ENCODE measurements at regions not wholly inside any gene's neighbourhood (a gene's known extent, or its start where the extent isn't known, plus 50 kb on each side); places are given as distances from the start of the nearest gene placed in this dataset.
"Not testable (repeated sequence)": the region's sequence is repeated elsewhere in the genome, so short reads cannot be mapped to it uniquely, and the experiment has no call there.

- H3K4me3 ChIP-seq (IDR thresholded peaks at IDR 0.05; ENCODE audit: insufficient read depth, low read depth, low read length): no peak overlapping the region
- H3K4me2 ChIP-seq: no peak overlapping the region
- H3K79me2 ChIP-seq (ENCODE audit: insufficient read depth, low read depth): no peaks in the 10 kb centered on the region
Measured at GRCh38 chr7:131626643-131627042, 70.2 kb upstream of the PODXL start.

GRCh38 chr7:131625817-131626372 lies 69.5 kb upstream of the PODXL start:
- no peaks in the 10 kb centered on the region for H3K36me3 ChIP-seq (ENCODE audit: insufficient read depth)
- no peak overlapping the region for H3K4me2 ChIP-seq
- H3K79me2 ChIP-seq (ENCODE audit: insufficient read depth, low read depth): no peaks in the 10 kb centered on the region
- H3K9ac ChIP-seq: no peak overlapping the region
- H4K20me1 ChIP-seq (ENCODE audit: insufficient read depth): no peaks in the 10 kb centered on the region
- no peak overlapping the region for H3K4me3 ChIP-seq (IDR thresholded peaks at IDR 0.05; ENCODE audit: insufficient read depth, low read depth, low read length)
- H2AFZ ChIP-seq (ENCODE audit: low read depth): no peak overlapping the region
- H3K27me3 ChIP-seq (ENCODE audit: insufficient read depth, low read depth): no peaks in the 10 kb centered on the region
- TF ChIP-seq CTCF (conservative IDR thresholded peaks at IDR 0.05; ENCODE audit: low read depth, low read length): no peak
- H3K27ac ChIP-seq: no peak overlapping the region
- H3K4me1 ChIP-seq (ENCODE audit: low read depth, poor library complexity, severe bottlenecking): no peaks in the 10 kb centered on the region

More at GRCh38 chr7:131626643-131627042, 70.2 kb upstream of the PODXL start:
- Histone ChIP-seq H3K9ac (no peak overlapping the region), H3K27ac (no peak overlapping the region), H3K36me3 (ENCODE audit: insufficient read depth) (no peaks in the 10 kb centered on the region), H3K4me1 (ENCODE audit: low read depth, poor library complexity, severe bottlenecking) (no peaks in the 10 kb centered on the region), H4K20me1 (ENCODE audit: insufficient read depth) (no peaks in the 10 kb centered on the region), H2AFZ (ENCODE audit: low read depth) (no peak overlapping the region), H3K27me3 (ENCODE audit: insufficient read depth, low read depth) (no peaks in the 10 kb centered on the region)
- no peak for TF ChIP-seq CTCF (conservative IDR thresholded peaks at IDR 0.05; ENCODE audit: low read depth, low read length)

DNA sequence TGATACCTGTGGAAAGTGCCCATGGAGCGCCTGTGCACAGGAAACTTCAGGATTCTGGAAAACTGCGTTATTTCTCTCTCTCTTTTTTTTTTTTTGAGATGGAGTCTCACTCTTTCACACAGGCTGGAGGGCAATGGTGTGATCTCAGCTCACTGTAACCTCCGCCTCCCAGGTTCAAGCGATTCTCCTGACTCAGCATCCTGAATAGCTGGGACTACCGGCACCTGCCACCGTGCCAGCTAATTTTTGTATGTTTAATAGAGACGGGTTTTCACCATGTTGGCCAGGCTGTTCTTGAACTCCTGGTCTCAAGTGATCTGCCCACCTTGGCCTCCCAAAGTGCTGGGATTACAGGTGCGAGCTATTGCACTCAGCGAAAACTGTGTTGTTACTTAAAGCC lies 68.9 kb upstream of the PODXL start:
- not testable (repeated sequence) for H3K27me3 ChIP-seq (ENCODE audit: insufficient read depth, low read depth); H3K79me2 ChIP-seq (ENCODE audit: insufficient read depth, low read depth); H3K4me1 ChIP-seq (ENCODE audit: low read depth, poor library complexity, severe bottlenecking); H3K27ac ChIP-seq; H3K9ac ChIP-seq; H3K4me2 ChIP-seq; H2AFZ ChIP-seq (ENCODE audit: low read depth); H3K4me3 ChIP-seq (IDR thresholded peaks at IDR 0.05; ENCODE audit: insufficient read depth, low read depth, low read length); H3K36me3 ChIP-seq (ENCODE audit: insufficient read depth); H4K20me1 ChIP-seq (ENCODE audit: insufficient read depth)

DNA sequence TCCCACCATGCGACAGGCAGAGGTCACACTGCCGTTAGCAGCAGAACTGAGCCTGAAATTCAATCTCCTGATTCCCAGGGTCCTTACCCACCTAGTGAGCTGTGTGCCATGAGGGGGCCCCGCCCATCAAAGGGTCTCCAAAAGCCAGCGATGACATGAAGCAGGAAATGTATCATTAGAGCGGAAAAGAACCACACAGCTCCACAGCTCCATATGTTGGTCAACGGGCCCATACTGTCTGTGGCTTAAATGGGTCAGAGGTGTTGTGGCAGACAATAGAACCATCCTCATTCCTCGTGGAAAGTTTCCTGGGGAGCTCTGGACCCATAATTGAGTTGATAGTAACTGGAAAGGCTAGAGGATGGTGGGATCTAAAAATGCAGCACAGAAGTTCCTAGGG lies 68.1 kb upstream of the PODXL start:
- Histone ChIP-seq H3K9ac (no peak overlapping the region), H2AFZ (ENCODE audit: low read depth) (no peak overlapping the region), H4K20me1 (ENCODE audit: insufficient read depth) (no peaks in the 10 kb centered on the region), H3K27ac (no peak overlapping the region), H3K4me1 (ENCODE audit: low read depth, poor library complexity, severe bottlenecking) (no peaks in the 10 kb centered on the region), H3K4me3 (IDR thresholded peaks at IDR 0.05; ENCODE audit: insufficient read depth, low read depth, low read length) (no peak overlapping the region), H3K36me3 (ENCODE audit: insufficient read depth) (no peaks in the 10 kb centered on the region), H3K79me2 (ENCODE audit: insufficient read depth, low read depth) (no peaks in the 10 kb centered on the region), H3K27me3 (ENCODE audit: insufficient read depth, low read depth) (no peaks in the 10 kb centered on the region), H3K4me2 (no peak overlapping the region)
- TF ChIP-seq CTCF (conservative IDR thresholded peaks at IDR 0.05; ENCODE audit: low read depth, low read length): no peak

DNA sequence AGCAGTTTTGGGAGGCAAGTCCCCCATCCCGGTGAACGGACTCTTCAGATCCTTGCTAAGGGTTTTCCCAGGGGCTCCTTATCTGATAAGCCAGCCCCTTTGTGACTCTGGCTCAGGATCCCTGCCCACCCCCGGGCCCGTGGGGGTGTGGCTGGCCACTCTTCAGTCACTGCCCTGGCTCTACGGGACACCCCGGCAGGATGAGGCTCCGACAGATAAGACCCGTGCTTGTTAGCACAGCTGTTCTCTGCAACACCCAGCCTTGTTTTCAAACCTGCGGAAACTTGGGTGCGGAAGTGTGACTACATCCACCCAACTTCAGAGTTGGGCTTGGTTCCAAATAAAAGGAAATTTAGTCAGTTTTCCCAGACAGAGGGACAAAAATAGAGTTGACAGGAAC lies 66.7 kb upstream of the PODXL start:
- Histone ChIP-seq H3K79me2 (ENCODE audit: insufficient read depth, low read depth) (no peaks in the 10 kb centered on the region), H3K27me3 (ENCODE audit: insufficient read depth, low read depth) (no peaks in the 10 kb centered on the region), H3K4me3 (IDR thresholded peaks at IDR 0.05; ENCODE audit: insufficient read depth, low read depth, low read length) (no peak overlapping the region), H3K4me2 (no peak overlapping the region), H3K27ac (no peak overlapping the region), H2AFZ (ENCODE audit: low read depth) (no peak overlapping the region), H4K20me1 (ENCODE audit: insufficient read depth) (no peaks in the 10 kb centered on the region), H3K9ac (no peak overlapping the region), H3K4me1 (ENCODE audit: low read depth, poor library complexity, severe bottlenecking) (no peaks in the 10 kb centered on the region), H3K36me3 (ENCODE audit: insufficient read depth) (no peaks in the 10 kb centered on the region)
- TF ChIP-seq CTCF (conservative IDR thresholded peaks at IDR 0.05; ENCODE audit: low read depth, low read length): no peak
